GM19468 (cell line): ENCODE measurements at regions not wholly inside any gene's neighbourhood (a gene's known extent, or its start where the extent isn't known, plus 50 kb on each side); places are given as distances from the start of the nearest gene placed in this dataset.

Experiments used
- ATAC-seq: cut with Tn5 transposase; IDR thresholded peaks from one replicate; pipeline ENCODE4 v1.9.1; 2021; ENCODE audit warnings: mild to moderate bottlenecking, moderate library complexity, moderate number of reproducible peaks; ENCODE audit not compliant: unreplicated experiment; ENCODE audit errors: extremely low read depth

GRCh38 chr20:11216451-11217314 lies 542.9 kb upstream of the JAG1 start:
- ATAC-seq = no peak

- ATAC-seq = no peak
These were observed 543.8 kb upstream of the JAG1 start for GRCh38 chr20:11217326-11218172.

GRCh38 chr20:11218173-11218680 lies 544.4 kb upstream of the JAG1 start:
- no peak for ATAC-seq

GRCh38 chr20:11219192-11219591 lies 545.4 kb upstream of the JAG1 start:
- ATAC-seq = no peak

GRCh38 chr20:11221046-11221445 lies 547.2 kb upstream of the JAG1 start:
- ATAC-seq = no peak

- ATAC-seq = no peak
These were observed 548.4 kb upstream of the JAG1 start for GRCh38 chr20:11222243-11222642.

- ATAC-seq = no peak
These were observed 553.8 kb upstream of the JAG1 start for GRCh38 chr20:11227602-11228001.

GRCh38 chr20:11229772-11230171 lies 556.0 kb upstream of the JAG1 start:
- ATAC-seq = no peak

- ATAC-seq = no peak
These were observed 557.2 kb upstream of the JAG1 start for GRCh38 chr20:11230999-11231398.

GRCh38 chr20:11231742-11232648 lies 558.2 kb upstream of the JAG1 start:
- ATAC-seq = no peak

GRCh38 chr20:11232896-11233295 lies 559.1 kb upstream of the JAG1 start:
- ATAC-seq = no peak

- no peak for ATAC-seq
These were observed 560.4 kb upstream of the JAG1 start for GRCh38 chr20:11234181-11234580.

- peak; percentile 41 for ATAC-seq
These were observed 560.8 kb upstream of the JAG1 start for GRCh38 chr20:11234608-11235007.

GRCh38 chr20:11235058-11235457 lies 561.3 kb upstream of the JAG1 start:
- no peak for ATAC-seq

- ATAC-seq = no peak
These were observed 568.5 kb upstream of the JAG1 start for GRCh38 chr20:11242320-11242719.

GRCh38 chr20:11245431-11245830 lies 571.6 kb upstream of the JAG1 start:
- ATAC-seq = no peak

GRCh38 chr20:11246251-11246775 lies 572.5 kb upstream of the JAG1 start:
- ATAC-seq = no peak

- no peak for ATAC-seq
These were observed 573.5 kb upstream of the JAG1 start for GRCh38 chr20:11247046-11248010.

- ATAC-seq = no peak
These were observed 574.2 kb upstream of the JAG1 start for GRCh38 chr20:11248011-11248409.
